Fibroblast of skin of scalp (primary cell): ENCODE measurements at regions not wholly inside any gene's neighbourhood (a gene's known extent, or its start where the extent isn't known, plus 50 kb on each side); places are given as distances from the start of the nearest gene placed in this dataset.
"Not testable (repeated sequence)": the region's sequence is repeated elsewhere in the genome, so short reads cannot be mapped to it uniquely, and the experiment has no call there.

Experiments
- DNase-seq: peaks from one replicate; pipeline ENCODE4 v3.0.0-alpha.2; 2013

- no peak for DNase-seq
These were observed 624.5 kb upstream of the SGO1 start for GRCh38 chr3:20810555-20810954.

GRCh38 chr3:20809356-20809755 is 623.4 kb upstream of the SGO1 start:
- no peak for DNase-seq

- no peak for DNase-seq
These were observed 622.9 kb upstream of the SGO1 start for GRCh38 chr3:20808864-20809263.

GRCh38 chr3:20798666-20799065 is 612.7 kb upstream of the SGO1 start:
- no peak for DNase-seq

GRCh38 chr3:20787005-20787404 is 601.0 kb upstream of the SGO1 start:
- no peak for DNase-seq

GRCh38 chr3:20776692-20777091 is 590.7 kb upstream of the SGO1 start:
- DNase-seq: no peak

GRCh38 chr3:20776286-20776685 is 590.3 kb upstream of the SGO1 start:
- no peak for DNase-seq

- no peak for DNase-seq
These were observed 587.4 kb upstream of the SGO1 start for GRCh38 chr3:20773320-20773984.

GRCh38 chr3:20772869-20773268 is 586.9 kb upstream of the SGO1 start:
- no peak for DNase-seq

GRCh38 chr3:20769430-20769829 is 583.4 kb upstream of the SGO1 start:
- no peak for DNase-seq

- no peak for DNase-seq
These were observed 575.0 kb upstream of the SGO1 start for GRCh38 chr3:20760981-20761380.

- no peak for DNase-seq
These were observed 566.4 kb upstream of the SGO1 start for GRCh38 chr3:20752416-20752815.

GRCh38 chr3:20751296-20751695 is 565.3 kb upstream of the SGO1 start:
- no peak for DNase-seq

GRCh38 chr3:20747741-20748140 is 561.7 kb upstream of the SGO1 start:
- DNase-seq: peak; percentile 76

GRCh38 chr3:20743553-20744321 is 557.7 kb upstream of the SGO1 start:
- DNase-seq: no peak

- DNase-seq: no peak
These were observed 557.0 kb upstream of the SGO1 start for GRCh38 chr3:20742903-20743552.

- DNase-seq: no peak
These were observed 555.4 kb upstream of the SGO1 start for GRCh38 chr3:20741381-20741780.

GRCh38 chr3:20739814-20740213 is 553.8 kb upstream of the SGO1 start:
- no peak for DNase-seq

- no peak for DNase-seq
These were observed 550.4 kb upstream of the SGO1 start for GRCh38 chr3:20736287-20736852.

GRCh38 chr3:20729185-20729584 is 543.2 kb upstream of the SGO1 start:
- DNase-seq: no peak

GRCh38 chr3:20726786-20727185 is 540.8 kb upstream of the SGO1 start:
- DNase-seq: no peak

GRCh38 chr3:20724241-20724640 is 538.2 kb upstream of the SGO1 start:
- no peak for DNase-seq

GRCh38 chr3:20716425-20716824 is 530.4 kb upstream of the SGO1 start:
- not testable (repeated sequence) for DNase-seq

- no peak for DNase-seq
These were observed 515.6 kb upstream of the SGO1 start for GRCh38 chr3:20701641-20702040.
